Adrenal gland (tissue), 9 donors: ENCODE measurements at regions not wholly inside any gene's neighbourhood (a gene's known extent, or its start where the extent isn't known, plus 50 kb on each side); places are given as distances from the start of the nearest gene placed in this dataset.
A peak's percentile ranks its signal among the peaks of the same experiment; 100 is the strongest.

ENCODE experiments used
- DNase-seq, 7 donors: peaks; one replicate each; pipeline ENCODE4 v3.0.0-alpha.2; 2019 to 2020
- H3K27ac ChIP-seq, 5 donors: fragments of 200-600 bp; sonication (generic) in 4 of 5; 1 replicate in 3 of 5; 2 replicates in 2 of 5; pipeline versions ENCODE4 v1.5.1 to v1.8.0; 2016 to 2020; ENCODE audit warnings: mild to moderate bottlenecking in 1 of 5
- H3K27me3 ChIP-seq: fragments of 200-600 bp; 2 replicates; pipeline ENCODE4 v1.8.0; 2021
- H3K36me3 ChIP-seq, 2 donors: fragments of 200-600 bp; replicated peaks in 1 of 2; 1 replicate in 1 of 2; 2 replicates in 1 of 2; pipeline versions ENCODE4 v1.5.1 to v1.8.0; 2018 to 2022
- H3K4me1 ChIP-seq, 2 donors: fragments of 200-600 bp; replicated peaks in 1 of 2; 1 replicate in 1 of 2; 2 replicates in 1 of 2; pipeline versions ENCODE4 v1.5.1 to v1.8.0; 2018 to 2021
- H3K4me3 ChIP-seq, 4 donors: fragments of 200-600 bp; sonication (generic) in 3 of 4; one replicate each; pipeline ENCODE4 v1.5.1; 2016 to 2018
- H3K9me3 ChIP-seq, 3 donors: fragments of 200-600 bp; sonication (generic) in 1 of 3; replicated peaks in 1 of 3; 1 replicate in 2 of 3; 2 replicates in 1 of 3; pipeline versions ENCODE4 v1.5.1 to v1.8.0; 2016 to 2021
- CTCF ChIP-seq, 6 experiments: fragments of 450-650 bp in 4 of 6; fragments of 200-600 bp in 2 of 6; sonication (generic) in 1 of 6; IDR thresholded peaks; 1 replicate in 5 of 6; 2 replicates in 1 of 6; pipeline versions ENCODE4 v1.5.1 to v1.8.0; 2016 to 2021; ENCODE audit warnings: antibody characterized with exemption in 6 of 6, mild to moderate bottlenecking in 2 of 6, moderate library complexity in 1 of 6
- POLR2A ChIP-seq, 2 donors: fragments of 450-650 bp; IDR thresholded peaks; one replicate each; pipeline ENCODE4 v1.6.1; 2017; ENCODE audit warnings: antibody characterized with exemption in 2 of 2, mild to moderate bottlenecking in 2 of 2, moderate library complexity in 1 of 2
- WGBS, 4 donors: extraction: QIAGEN DNeasy Blood & Tissue Kit in 2 of 4; methylation state at CpG; one replicate each; pipeline versions ENCODE4 v1.1.5 to v1.1.7; 2013 to 2017; 5-methylcytosine and 5-hydroxymethylcytosine counted together
- intact Hi-C, 2 donors: fragments of 100-400 bp; cut with DNase I; formaldehyde crosslinking; loops; one replicate each; pipeline versions ENCODE4 v1.14.1 to v1.15.0; 2022 to 2023
- donor health status: healthy with polysubstance abuse.
- donor health status: Bipolar disorder and iron deficiency.
- donor health status: DM: yes; HTN: yes; CAD: no.
- donor health status: DM: no; HTN: no; CAD: no.
- donor health status: DM: no; HTN: no; CAD: no.

- Histone ChIP-seq H3K4me3 (no peak overlapping the region), H3K4me1 (no peaks in the 10 kb centered on the region), H3K9me3 (no peaks in the 10 kb centered on the region), H3K27ac (no peak overlapping the region), H3K36me3 (no peaks in the 10 kb centered on the region), H3K27me3 (peaks cover 3% of the 10 kb centered on the region)
- no peak for DNase-seq
- intact Hi-C loops, result no loop called here
- WGBS, 4 donors, result 70 to 79% (median 73%) methylated on average over 9 of the region's 9 CpGs
- no peak for TF ChIP-seq POLR2A (IDR thresholded peaks at IDR 0.05)
- no peak for TF ChIP-seq CTCF (IDR thresholded peaks at IDR 0.05)
Measured at GRCh38 chr5:74251141-74252035, 389.1 kb downstream of the ENC1 start.

- intact Hi-C loops, result no loop called here
- WGBS, 4 donors, result 73 to 85% (median 76%) methylated on average over 6 of the region's 6 CpGs
Measured at GRCh38 chr5:74250304-74251102, 390.0 kb downstream of the ENC1 start.

GRCh38 chr5:74248576-74248975, 392.0 kb downstream of the ENC1 start:
- H3K9me3 ChIP-seq, result no peaks in the 10 kb centered on the region
- DNase-seq, result no peak
- no peaks in the 10 kb centered on the region for H3K36me3 ChIP-seq
- H3K27ac ChIP-seq, result no peak overlapping the region
- H3K27me3 ChIP-seq, result peaks cover 3% of the 10 kb centered on the region
- no peak for TF ChIP-seq POLR2A (IDR thresholded peaks at IDR 0.05)
- TF ChIP-seq CTCF (IDR thresholded peaks at IDR 0.05), result no peak
- intact Hi-C loops, result no loop called here
- no peak overlapping the region for H3K4me3 ChIP-seq
- no peaks in the 10 kb centered on the region for H3K4me1 ChIP-seq

More at GRCh38 chr5:74250304-74251102, 390.0 kb downstream of the ENC1 start:
- TF ChIP-seq POLR2A (IDR thresholded peaks at IDR 0.05) (no peak), CTCF (IDR thresholded peaks at IDR 0.05) (no peak)
- no peak overlapping the region for H3K4me3 ChIP-seq
- no peak for DNase-seq
- H3K27ac ChIP-seq, result peak overlapping the region in 1 of 5 donors; percentile 19
- H3K27me3 ChIP-seq, result peaks cover 3% of the 10 kb centered on the region
- no peaks in the 10 kb centered on the region for H3K36me3 ChIP-seq
- H3K9me3 ChIP-seq, result no peaks in the 10 kb centered on the region
- no peaks in the 10 kb centered on the region for H3K4me1 ChIP-seq

- peaks cover 0 to 11% of the 10 kb centered on the region in 2 donors for H3K4me1 ChIP-seq
- H3K27ac ChIP-seq, result no peak overlapping the region
- intact Hi-C loops, result no loop called here
- no peaks in the 10 kb centered on the region for H3K36me3 ChIP-seq
- 93 to 96% (median 93%) methylated on average over 3 of the region's 3 CpGs for WGBS, 4 donors
- no peaks in the 10 kb centered on the region for H3K9me3 ChIP-seq
- TF ChIP-seq POLR2A (IDR thresholded peaks at IDR 0.05), result no peak
- no peak for TF ChIP-seq CTCF (IDR thresholded peaks at IDR 0.05)
- no peak for DNase-seq
- H3K27me3 ChIP-seq, result peaks cover 3% of the 10 kb centered on the region
- H3K4me3 ChIP-seq, result no peak overlapping the region
Measured at GRCh38 chr5:74244406-74244805, 396.1 kb downstream of the ENC1 start.
